Stimulated activated CD4-positive, alpha-beta T cell treated with anti-CD3 and anti-CD28 coated beads, TNF-alpha, amount 100 ng/mL, for 48 hours (primary cell): ENCODE measurements at regions not wholly inside any gene's neighbourhood (a gene's known extent, or its start where the extent isn't known, plus 50 kb on each side); places are given as distances from the start of the nearest gene placed in this dataset.

Experiments
- DNase-seq, 3 donors: peaks; one replicate each; pipeline ENCODE4 v3.0.0-alpha.2; 2020; ENCODE audit warnings: low read depth in 3 of 3

GRCh38 chr3:175869404-175869803 is 1010.3 kb downstream of the NAALADL2 start:
- no peak for DNase-seq

GRCh38 chr3:175868626-175869025 is 1009.5 kb downstream of the NAALADL2 start:
- DNase-seq: no peak

- no peak for DNase-seq
These were observed 1006.6 kb downstream of the NAALADL2 start for GRCh38 chr3:175865724-175866123.

GRCh38 chr3:175861916-175862315 is 1002.8 kb downstream of the NAALADL2 start:
- no peak for DNase-seq
